K562 (cell line): ENCODE measurements at regions not wholly inside any gene's neighbourhood (a gene's known extent, or its start where the extent isn't known, plus 50 kb on each side); places are given as distances from the start of the nearest gene placed in this dataset.
"Not testable (repeated sequence)": the region's sequence is repeated elsewhere in the genome, so short reads cannot be mapped to it uniquely, and the experiment has no call there.

Experiments used
- ATAC-seq: fragments of 200-7000 bp; cut with Tn5 transposase; 3 replicates; pipeline ENCODE4 v1.9.1; 2020; ENCODE audit warnings: moderate library complexity
- BruUV-seq: library from RNA; stranded (reverse); fragments of 400-500 nt; replicated peaks from 2 replicates; lab custom pipeline; 2021; lab: Mats Ljungman, UMichigan
- CTCF ChIA-PET: fragments of 300-600 bp; formaldehyde crosslinking; extraction: SDS; loops from one replicate; lab custom pipeline; 2021; ENCODE audit warnings: low intra/inter-chr PET ratio; lab: Yijun Ruan, JAX
- POLR2A ChIA-PET: fragments of 300-600, 350-650 bp; sonication (Branson Sonifier 250); formaldehyde crosslinking; extraction: SDS; loops from one replicate; lab custom pipeline; 2021; ENCODE audit warnings: antibody characterized with exemption, inconsistent platforms; lab: Yijun Ruan, JAX
- DNase-seq, 4 experiments: peaks; one replicate each; pipeline versions ENCODE4 v3.0.0 to v3.0.0-alpha.2; 2011 to 2018; ENCODE audit warnings: low spot score in 3 of 4, mixed read lengths in 3 of 4; ENCODE audit errors: extremely low read depth in 1 of 4
- FAIRE-seq: peaks from 2 replicates; lab custom pipeline; 2011; peaks lifted over from hg19 to GRCh38; lab: Jason Lieb, UNC
- H2AFZ ChIP-seq: 2 replicates; pipeline ENCODE4 v1.6.0; 2011; ENCODE audit warnings: low read depth, low read length, control low read depth, inconsistent platforms
- H3K27ac ChIP-seq: fragments of 200-600 bp; 3 replicates; pipeline ENCODE4 v1.8.0; 2011; ENCODE audit warnings: low read depth, mild to moderate bottlenecking, control low read depth, inconsistent platforms, low read length, moderate library complexity, mixed read lengths; ENCODE audit errors: extremely low read depth
- H3K27me3 ChIP-seq, 2 experiments: fragments of 300-600 bp in 1 of 2; 2 replicates in 1 of 2; 3 replicates in 1 of 2; pipeline versions ENCODE4 v1.6.0 to v1.8.0; 2011; ENCODE audit warnings: inconsistent platforms in 2 of 2, low read length in 2 of 2, mild to moderate bottlenecking in 1 of 2, mixed read lengths in 1 of 2, moderate library complexity in 1 of 2; ENCODE audit not compliant: control insufficient read depth in 2 of 2, insufficient read depth in 2 of 2
- H3K36me3 ChIP-seq: fragments of 300-600 bp; 3 replicates; pipeline ENCODE4 v1.8.0; 2011; ENCODE audit warnings: mild to moderate bottlenecking, low read length, inconsistent platforms; ENCODE audit not compliant: control insufficient read depth, insufficient read depth
- H3K4me1 ChIP-seq, 2 experiments: fragments of 200-600 bp in 1 of 2; replicated peaks in 1 of 2; 2 replicates in 1 of 2; 3 replicates in 1 of 2; pipeline versions ENCODE4 v1.5.1 to v1.8.0; 2011; ENCODE audit warnings: inconsistent platforms in 2 of 2, low read length in 2 of 2, mild to moderate bottlenecking in 1 of 2, mixed read lengths in 1 of 2, moderate library complexity in 1 of 2; ENCODE audit not compliant: control insufficient read depth in 2 of 2, insufficient read depth in 2 of 2
- H3K4me2 ChIP-seq: 2 replicates; pipeline ENCODE4 v1.6.1; 2011; ENCODE audit warnings: low read length, control low read depth, inconsistent platforms, mixed read lengths; ENCODE audit not compliant: insufficient read depth
- H3K4me3 ChIP-seq: fragments of 200-600 bp; sonication (generic), shearing (Covaris generic); 2 replicates; pipeline ENCODE4 v1.5.1; 2016; ENCODE audit warnings: control low read depth, inconsistent platforms
- H3K79me2 ChIP-seq: fragments of 200-600 bp; 3 replicates; pipeline ENCODE4 v1.8.0; 2011; ENCODE audit warnings: low read length, inconsistent platforms; ENCODE audit not compliant: control insufficient read depth, insufficient read depth
- H3K9ac ChIP-seq, 2 experiments: 2 replicates each; pipeline versions ENCODE4 v1.6.0 to v1.6.1; 2011; ENCODE audit warnings: low read depth in 2 of 2, low read length in 2 of 2, control low read depth in 1 of 2, inconsistent platforms in 1 of 2, mild to moderate bottlenecking in 1 of 2, mixed read lengths in 1 of 2; ENCODE audit not compliant: insufficient read depth in 1 of 2
- H3K9me1 ChIP-seq: one replicate; pipeline ENCODE4 v1.6.0; 2011; ENCODE audit warnings: inconsistent platforms, mild to moderate bottlenecking, low read length, moderate library complexity; ENCODE audit not compliant: control insufficient read depth, insufficient read depth
- H3K9me3 ChIP-seq: replicated peaks from 2 replicates; pipeline ENCODE4 v1.5.1; 2011; ENCODE audit warnings: low read depth, low read length, inconsistent platforms; ENCODE audit not compliant: control insufficient read depth, insufficient read depth
- H4K20me1 ChIP-seq: replicated peaks from 2 replicates; pipeline ENCODE4 v1.6.1; 2011; ENCODE audit warnings: low read length, inconsistent platforms, mixed read lengths; ENCODE audit not compliant: control insufficient read depth, insufficient read depth
- CBFA2T3 ChIP-seq: fragments of 450-650 bp; IDR thresholded peaks from 2 replicates; pipeline ENCODE4 v1.6.1; 2017
- ZNF41 ChIP-seq: fragments of 250-450 bp; sonication (Bioruptor Pico); conservative IDR thresholded peaks from 2 replicates; pipeline ENCODE4 v1.4.0; 2020; ENCODE audit warnings: mild to moderate bottlenecking
- ZNF75A ChIP-seq: fragments of 450-650 bp; formaldehyde crosslinking; IDR thresholded peaks from 2 replicates; pipeline ENCODE4 v1.4.0; 2020; ENCODE audit warnings: mild to moderate bottlenecking
- WGBS: fragments of 100-300 bp; shearing (Covaris generic); methylation state at CpG from one replicate; pipeline ENCODE4 v1.1.6; 2016; ENCODE audit warnings: low coverage, mixed read lengths; ENCODE audit not compliant: insufficient coverage; ENCODE audit errors: missing lambda C conversion rate; 5-methylcytosine and 5-hydroxymethylcytosine counted together
- in situ Hi-C: fragments of 300-500 bp; cut with MboI; formaldehyde crosslinking; loops from 4 replicates; pipeline ENCODE4 v1.15.0; 2018; ENCODE audit warnings: inconsistent platforms, mixed read lengths
- intact Hi-C: fragments of 100-400 bp; cut with micrococcal nuclease; formaldehyde crosslinking; loops from 2 replicates; pipeline ENCODE4 v1.14.2; 2022

- H3K9me1 ChIP-seq, result no peaks in the 10 kb centered on the region
- BruUV-seq, result no TSS peak
- no peak overlapping the region for H3K4me3 ChIP-seq
- ATAC-seq, result no peak
- H3K9ac ChIP-seq, result no peak overlapping the region
- H4K20me1 ChIP-seq, result no peaks in the 10 kb centered on the region
- no peaks in the 10 kb centered on the region for H3K4me1 ChIP-seq
- TF ChIP-seq ZNF41 (CRISPR knock-in tag) (no peak), ZNF75A (no peak), CBFA2T3 (no peak)
- no peaks in the 10 kb centered on the region for H3K36me3 ChIP-seq
- H3K79me2 ChIP-seq, result no peaks in the 10 kb centered on the region
- H3K27ac ChIP-seq, result no peak overlapping the region
- intact Hi-C loops (no loop called here), in situ Hi-C loops (no loop called here)
- H3K4me2 ChIP-seq, result no peak overlapping the region
- WGBS, result 0% methylated on average over 2 of the region's 2 CpGs
- no peak for FAIRE-seq
- no peak overlapping the region for H2AFZ ChIP-seq
- no peak for DNase-seq
- POLR2A ChIA-PET, result no interaction called here
- peaks cover 7 to 13% of the 10 kb centered on the region in 2 experiments; a peak in 3 of 5 replicates for H3K27me3 ChIP-seq
- CTCF ChIA-PET, result no interaction called here
- no peaks in the 10 kb centered on the region for H3K9me3 ChIP-seq
Observed at GRCh38 chr10:33082373-33082895, 124.4 kb upstream of the ITGB1 start.

GRCh38 chr10:33080467-33080866 lies 122.4 kb upstream of the ITGB1 start:
- H3K79me2 ChIP-seq, H3K4me1 ChIP-seq, H3K9ac ChIP-seq, H3K4me3 ChIP-seq, ATAC-seq, H3K36me3 ChIP-seq, H3K9me3 ChIP-seq, H3K27ac ChIP-seq, H3K4me2 ChIP-seq, intact Hi-C loops, DNase-seq, FAIRE-seq, H2AFZ ChIP-seq, H3K9me1 ChIP-seq, CTCF ChIA-PET, BruUV-seq, in situ Hi-C loops, H4K20me1 ChIP-seq: not testable (repeated sequence)
- peaks cover 7 to 24% of the 10 kb centered on the region in 2 experiments; a peak in 3 of 5 replicates for H3K27me3 ChIP-seq
- WGBS, result 0% methylated on average over 2 of the region's 2 CpGs
- POLR2A ChIA-PET, result interaction anchor here (0.6 kb wide), 2 partner anchors 46 to 595 kb away, joined by 3 read pairs; no protein-coding TSS in a partner anchor
